ENCODE measurements at regions not wholly inside any gene's neighbourhood (a gene's known extent, or its start where the extent isn't known, plus 50 kb on each side); places are given as distances from the start of the nearest gene placed in this dataset.

GRCh38 chr1:192739476-192740184 lies 69.2 kb upstream of the RGS2 start:
- TF ChIP-seq CTCF (conservative IDR thresholded peaks at IDR 0.05), result peak; percentile 4; the same call in 1 of the 2 replicates
- no peak for TF ChIP-seq ZFX (IDR thresholded peaks at IDR 0.05)
